Chondrocyte (in vitro differentiated cells): ENCODE measurements at regions not wholly inside any gene's neighbourhood (a gene's known extent, or its start where the extent isn't known, plus 50 kb on each side); places are given as distances from the start of the nearest gene placed in this dataset.
"Not testable (repeated sequence)": the region's sequence is repeated elsewhere in the genome, so short reads cannot be mapped to it uniquely, and the experiment has no call there.

Experiments used
- DNase-seq: peaks from one replicate; pipeline ENCODE4 v3.0.0; 2021; ENCODE audit warnings: mixed read lengths, low spot score
- H3K27ac Mint-ChIP-seq: one replicate; pipeline ENCODE4 v1.8.0; 2021; ENCODE audit warnings: mild to moderate bottlenecking, moderate library complexity, mixed read lengths; ENCODE audit not compliant: unreplicated experiment
- H3K27me3 Mint-ChIP-seq: 2 replicates; pipeline ENCODE4 v1.8.0; 2021; ENCODE audit warnings: low read depth, mixed read lengths
- H3K36me3 Mint-ChIP-seq: 2 replicates; pipeline ENCODE4 v1.8.0; 2021; ENCODE audit warnings: low read depth, mixed read lengths
- H3K4me1 Mint-ChIP-seq: 2 replicates; pipeline ENCODE4 v1.8.0; 2021; ENCODE audit warnings: low read depth, mild to moderate bottlenecking, mixed read lengths
- H3K4me3 Mint-ChIP-seq: one replicate; pipeline ENCODE4 v1.8.0; 2021; ENCODE audit warnings: mild to moderate bottlenecking, moderate library complexity, mixed read lengths; ENCODE audit not compliant: unreplicated experiment
- H3K9me3 Mint-ChIP-seq: 2 replicates; pipeline ENCODE4 v1.8.0; 2021; ENCODE audit warnings: low read depth, mixed read lengths
- TF ChIP-seq, protein P1 (sequence below): fragments of 200-600 bp; sonication (generic); IDR thresholded peaks from 2 replicates; pipeline ENCODE4 v1.5.0; 2021; ENCODE audit warnings: antibody characterized with exemption, mild to moderate bottlenecking, moderate library complexity

DNA sequence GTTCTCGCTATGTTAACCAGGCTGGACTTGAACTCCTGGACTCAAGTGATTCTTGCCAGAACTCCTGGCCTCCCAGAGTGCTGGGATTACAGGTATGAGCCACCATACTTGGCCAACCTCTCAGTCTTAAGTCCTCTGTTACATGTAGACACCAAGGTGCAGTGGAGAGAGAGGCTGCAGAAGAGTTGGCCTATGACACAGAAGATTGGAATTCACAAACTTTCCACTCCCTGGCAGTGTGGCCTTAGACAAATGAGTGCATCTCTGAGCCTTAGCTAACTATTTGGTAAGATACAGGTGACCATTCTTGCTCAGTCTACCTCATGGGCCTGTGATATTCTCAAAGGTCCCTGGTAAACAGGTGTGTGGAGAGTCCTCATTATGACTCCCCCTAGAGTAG is 159.7 kb downstream of the MYCN start:
- no peak overlapping the region for H3K27ac Mint-ChIP-seq
- TF ChIP-seq, protein P1, sequence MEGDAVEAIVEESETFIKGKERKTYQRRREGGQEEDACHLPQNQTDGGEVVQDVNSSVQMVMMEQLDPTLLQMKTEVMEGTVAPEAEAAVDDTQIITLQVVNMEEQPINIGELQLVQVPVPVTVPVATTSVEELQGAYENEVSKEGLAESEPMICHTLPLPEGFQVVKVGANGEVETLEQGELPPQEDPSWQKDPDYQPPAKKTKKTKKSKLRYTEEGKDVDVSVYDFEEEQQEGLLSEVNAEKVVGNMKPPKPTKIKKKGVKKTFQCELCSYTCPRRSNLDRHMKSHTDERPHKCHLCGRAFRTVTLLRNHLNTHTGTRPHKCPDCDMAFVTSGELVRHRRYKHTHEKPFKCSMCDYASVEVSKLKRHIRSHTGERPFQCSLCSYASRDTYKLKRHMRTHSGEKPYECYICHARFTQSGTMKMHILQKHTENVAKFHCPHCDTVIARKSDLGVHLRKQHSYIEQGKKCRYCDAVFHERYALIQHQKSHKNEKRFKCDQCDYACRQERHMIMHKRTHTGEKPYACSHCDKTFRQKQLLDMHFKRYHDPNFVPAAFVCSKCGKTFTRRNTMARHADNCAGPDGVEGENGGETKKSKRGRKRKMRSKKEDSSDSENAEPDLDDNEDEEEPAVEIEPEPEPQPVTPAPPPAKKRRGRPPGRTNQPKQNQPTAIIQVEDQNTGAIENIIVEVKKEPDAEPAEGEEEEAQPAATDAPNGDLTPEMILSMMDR = no peak
- H3K4me1 Mint-ChIP-seq = no peaks in the 10 kb centered on the region
- H3K4me3 Mint-ChIP-seq = no peak overlapping the region
- H3K9me3 Mint-ChIP-seq = no peaks in the 10 kb centered on the region
- peaks cover 4% of the 10 kb centered on the region for H3K27me3 Mint-ChIP-seq
- H3K36me3 Mint-ChIP-seq = no peaks in the 10 kb centered on the region
- no peak for DNase-seq

DNA sequence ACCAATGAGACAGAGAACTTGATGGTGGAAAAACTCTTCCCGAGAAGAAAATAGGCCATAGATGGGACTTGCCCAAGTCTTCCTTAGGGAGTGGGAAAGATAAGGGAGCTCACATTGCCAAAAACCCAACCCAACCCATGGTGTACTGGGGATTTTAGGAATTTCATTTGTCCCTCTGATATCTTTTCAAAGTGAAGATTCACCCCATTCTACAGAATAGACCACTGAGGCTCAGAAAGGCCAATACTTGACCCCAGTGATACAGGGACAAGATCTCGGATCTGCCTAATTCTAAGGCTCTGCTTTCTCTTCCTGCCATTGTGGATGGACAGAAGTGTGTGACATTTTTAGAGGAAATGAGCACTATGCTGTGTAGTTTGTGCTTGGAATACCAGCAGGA is 159.0 kb downstream of the MYCN start:
- Mint-ChIP-seq H3K4me1 (no peaks in the 10 kb centered on the region), H3K4me3 (no peak overlapping the region), H3K27ac (no peak overlapping the region), H3K9me3 (no peaks in the 10 kb centered on the region), H3K27me3 (peaks cover 6% of the 10 kb centered on the region), H3K36me3 (no peaks in the 10 kb centered on the region)
- TF ChIP-seq, protein P1 = no peak
- DNase-seq = no peak

GRCh38 chr2:16096962-16097361 is 156.6 kb downstream of the MYCN start:
- Mint-ChIP-seq H3K27me3 (peaks cover 5% of the 10 kb centered on the region), H3K4me1 (no peaks in the 10 kb centered on the region), H3K9me3 (no peaks in the 10 kb centered on the region), H3K27ac (no peak overlapping the region), H3K36me3 (no peaks in the 10 kb centered on the region), H3K4me3 (no peak overlapping the region)
- TF ChIP-seq, protein P1 = no peak
- no peak for DNase-seq

GRCh38 chr2:16095483-16095882 is 155.1 kb downstream of the MYCN start:
- H3K4me1 Mint-ChIP-seq, H3K9me3 Mint-ChIP-seq, DNase-seq, H3K27ac Mint-ChIP-seq, H3K36me3 Mint-ChIP-seq, H3K27me3 Mint-ChIP-seq, H3K4me3 Mint-ChIP-seq: not testable (repeated sequence)

DNA sequence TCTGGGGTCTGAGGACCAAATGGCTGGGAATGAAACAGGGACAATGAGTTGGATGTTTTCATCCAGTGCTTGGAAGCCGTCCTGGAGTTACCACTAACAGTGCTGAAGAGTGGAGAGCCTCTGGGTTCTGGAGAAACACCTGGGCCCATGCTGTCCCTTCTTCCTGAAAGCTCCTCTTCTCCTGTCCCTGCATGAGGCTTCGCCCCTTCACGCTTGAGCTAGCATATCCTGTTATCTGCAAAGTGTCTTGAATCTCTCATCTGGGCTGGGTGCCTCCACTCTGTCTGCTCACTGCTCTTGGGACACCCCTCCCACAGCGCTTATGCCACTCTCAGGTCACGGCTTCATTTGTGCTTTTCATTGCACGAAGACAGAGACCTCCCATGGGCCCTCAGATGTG is 154.5 kb downstream of the MYCN start:
- TF ChIP-seq, protein P1 = no peak
- H3K4me3 Mint-ChIP-seq = no peak overlapping the region
- no peaks in the 10 kb centered on the region for H3K9me3 Mint-ChIP-seq
- H3K27ac Mint-ChIP-seq = no peak overlapping the region
- no peaks in the 10 kb centered on the region for H3K4me1 Mint-ChIP-seq
- no peak for DNase-seq
- H3K27me3 Mint-ChIP-seq = peaks cover 5% of the 10 kb centered on the region
- no peaks in the 10 kb centered on the region for H3K36me3 Mint-ChIP-seq

DNA sequence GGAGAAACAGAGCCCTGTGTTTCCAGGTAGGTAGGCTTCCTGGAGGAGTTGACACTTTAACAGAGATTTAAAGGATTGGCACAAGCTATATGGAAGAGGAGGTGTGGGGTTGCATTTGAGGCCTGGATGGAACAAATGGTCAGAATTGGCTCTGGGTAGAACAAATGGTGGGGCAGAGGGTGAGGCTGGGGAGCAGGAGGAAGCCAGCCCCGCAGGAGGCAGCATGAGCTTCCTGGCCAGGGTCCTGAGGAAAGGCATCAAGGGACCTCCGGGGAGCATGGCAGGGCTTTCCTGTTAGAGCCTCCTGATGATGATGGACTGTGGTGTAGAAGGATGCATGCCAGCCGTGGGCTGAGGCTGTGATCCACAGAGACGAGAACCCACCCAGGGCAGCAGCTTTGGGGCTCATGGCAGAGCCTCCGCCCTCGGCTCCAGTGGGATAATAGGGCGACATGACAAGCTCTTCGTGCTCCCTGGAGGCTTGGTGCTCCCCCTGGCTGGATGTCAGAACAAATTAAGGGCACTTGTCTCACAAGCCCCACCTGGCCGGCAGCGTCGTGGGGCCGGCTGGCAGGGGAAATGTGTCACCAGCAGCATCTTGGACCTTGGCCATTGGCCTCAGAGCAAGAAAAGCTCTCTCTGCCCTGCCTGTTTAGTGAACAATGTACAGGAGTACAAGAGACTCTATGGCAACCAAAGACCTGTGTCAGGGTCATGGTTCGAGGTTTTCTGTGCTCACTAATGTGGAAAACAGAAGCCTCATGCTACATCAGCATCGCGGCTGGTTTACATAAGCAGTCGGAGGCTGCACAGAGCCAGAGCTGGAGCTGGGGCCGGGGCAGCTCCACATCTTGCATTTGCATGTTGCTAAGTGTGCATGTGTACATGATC is 153.5 kb downstream of the MYCN start:
- no peak for DNase-seq
- H3K4me1 Mint-ChIP-seq = no peaks in the 10 kb centered on the region
- TF ChIP-seq, protein P1 = no peak
- H3K4me3 Mint-ChIP-seq = no peak overlapping the region
- H3K27me3 Mint-ChIP-seq = peaks cover 5% of the 10 kb centered on the region
- no peak overlapping the region for H3K27ac Mint-ChIP-seq
- H3K9me3 Mint-ChIP-seq = no peaks in the 10 kb centered on the region
- H3K36me3 Mint-ChIP-seq = no peaks in the 10 kb centered on the region
